ENCODE measurements at regions not wholly inside any gene's neighbourhood (a gene's known extent, or its start where the extent isn't known, plus 50 kb on each side); places are given as distances from the start of the nearest gene placed in this dataset.

- TF ChIP-seq EZH2 (IDR thresholded peaks at IDR 0.05; ENCODE audit: insufficient read depth, poor library complexity, severe bottlenecking) (no peak), EZH2phosphoT487 (IDR thresholded peaks at IDR 0.05; ENCODE audit: insufficient read depth, low read depth) (no peak)
Measured at GRCh38 chr15:39260391-39260790, 320.5 kb upstream of the THBS1 start.
